Common myeloid progenitor, CD34-positive (primary cell): ENCODE measurements at regions not wholly inside any gene's neighbourhood (a gene's known extent, or its start where the extent isn't known, plus 50 kb on each side); places are given as distances from the start of the nearest gene placed in this dataset.

ENCODE experiments used
- CTCF ChIA-PET: fragments of 350-600 bp; sonication (Branson Sonifier 250); formaldehyde crosslinking; loops from one replicate; lab custom pipeline; 2021; ENCODE audit warnings: antibody characterized with exemption; lab: Charles Lee
- POLR2A ChIA-PET: fragments of 350-600 bp; sonication (Branson Sonifier 250); formaldehyde crosslinking; loops from one replicate; lab custom pipeline; 2021; ENCODE audit warnings: antibody characterized with exemption; lab: Charles Lee
- DNase-seq, 3 donors: peaks; one replicate each; pipeline versions ENCODE4 v3.0.0 to v3.0.0-alpha.2; 2013
- H3K27ac ChIP-seq, 2 experiments: 1 replicate in 1 of 2; 2 replicates in 1 of 2; pipeline ENCODE4 v1.7.0; 2013; ENCODE audit warnings: inconsistent platforms in 2 of 2, low read length in 2 of 2, mild to moderate bottlenecking in 2 of 2, low read depth in 1 of 2, moderate library complexity in 1 of 2; ENCODE audit not compliant: severe bottlenecking in 2 of 2, insufficient read depth in 1 of 2, poor library complexity in 1 of 2
- H3K27me3 ChIP-seq, 5 experiments: replicated peaks in 2 of 5; 1 replicate in 3 of 5; 2 replicates in 2 of 5; pipeline versions ENCODE4 v1.6.1 to v1.7.0; 2013; ENCODE audit warnings: low read length in 4 of 5, mild to moderate bottlenecking in 2 of 5, moderate library complexity in 2 of 5, inconsistent platforms in 1 of 5; ENCODE audit not compliant: insufficient read depth in 5 of 5, control insufficient read depth in 4 of 5
- H3K36me3 ChIP-seq, 4 experiments: 1 replicate in 2 of 4; 2 replicates in 2 of 4; pipeline versions ENCODE4 v1.6.1 to v1.7.0; 2013; ENCODE audit warnings: low read length in 3 of 4, control low read depth in 1 of 4, mild to moderate bottlenecking in 1 of 4; ENCODE audit not compliant: control insufficient read depth in 4 of 4, insufficient read depth in 4 of 4
- H3K4me1 ChIP-seq, 4 experiments: 1 replicate in 3 of 4; 2 replicates in 1 of 4; pipeline versions ENCODE4 v1.6.1 to v1.7.1; 2013; ENCODE audit warnings: low read length in 3 of 4, mild to moderate bottlenecking in 3 of 4, control low read depth in 1 of 4, inconsistent platforms in 1 of 4, moderate library complexity in 1 of 4; ENCODE audit not compliant: control insufficient read depth in 4 of 4, insufficient read depth in 4 of 4; ENCODE audit errors: control extremely low read depth in 1 of 4
- H3K4me3 ChIP-seq, 7 experiments: 1 replicate in 4 of 7; 2 replicates in 3 of 7; pipeline versions ENCODE4 v1.5.1 to v1.7.0; 2013; ENCODE audit warnings: mild to moderate bottlenecking in 7 of 7, low read length in 6 of 7, moderate library complexity in 6 of 7, inconsistent platforms in 2 of 7, low read depth in 2 of 7, control low read depth in 1 of 7; ENCODE audit not compliant: insufficient read depth in 4 of 7, control insufficient read depth in 1 of 7; ENCODE audit errors: extremely low read depth in 1 of 7
- H3K9me3 ChIP-seq, 5 experiments: 1 replicate in 4 of 5; 2 replicates in 1 of 5; pipeline versions ENCODE4 v1.6.1 to v1.7.1; 2013; ENCODE audit warnings: low read length in 4 of 5, mild to moderate bottlenecking in 2 of 5, inconsistent platforms in 1 of 5, low read depth in 1 of 5, moderate library complexity in 1 of 5; ENCODE audit not compliant: control insufficient read depth in 4 of 5, insufficient read depth in 2 of 5; ENCODE audit errors: control extremely low read depth in 1 of 5
- WGBS: methylation state at CpG from one replicate; pipeline ENCODE4 v1.1.5; 2013; ENCODE audit not compliant: insufficient coverage; 5-methylcytosine and 5-hydroxymethylcytosine counted together

DNA sequence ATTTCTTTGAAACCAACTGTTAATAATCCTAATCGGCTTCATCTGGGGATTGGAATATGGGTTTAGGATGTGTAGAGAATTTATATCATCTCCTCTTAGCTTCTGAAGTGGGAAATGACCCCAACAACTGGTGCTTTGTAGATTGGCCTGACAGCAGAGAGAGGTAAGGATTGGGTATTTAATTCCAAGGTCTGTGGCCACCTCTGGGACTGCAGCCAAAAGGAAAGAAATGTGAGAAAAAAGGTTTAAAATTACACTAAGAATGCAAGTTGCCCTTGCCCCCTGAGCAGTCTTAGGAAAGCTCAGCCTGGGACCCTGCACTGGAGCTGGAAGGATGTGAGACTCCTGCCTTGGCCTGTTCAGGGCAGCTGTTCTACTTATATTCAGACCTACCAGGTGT, 157.1 kb downstream of the FTCDNL1 start:
- Histone ChIP-seq H3K9me3 (peaks cover 0 to 5% (median 0%) of the 10 kb centered on the region in 5 experiments), H3K4me1 (no peaks in the 10 kb centered on the region), H3K4me3 (no peak overlapping the region), H3K27ac (no peak overlapping the region), H3K27me3 (no peaks in the 10 kb centered on the region), H3K36me3 (no peaks in the 10 kb centered on the region)
- ChIA-PET CTCF (interaction anchor here (1.1 to 2.8 kb wide), 4 partner anchors 10 to 246 kb away, joined by 3 to 14 read pairs (median 6); no protein-coding TSS in a partner anchor), POLR2A (no interaction called here)
- DNase-seq = no peak
- WGBS = 83% methylated on average over 1 of the region's 1 CpG

DNA sequence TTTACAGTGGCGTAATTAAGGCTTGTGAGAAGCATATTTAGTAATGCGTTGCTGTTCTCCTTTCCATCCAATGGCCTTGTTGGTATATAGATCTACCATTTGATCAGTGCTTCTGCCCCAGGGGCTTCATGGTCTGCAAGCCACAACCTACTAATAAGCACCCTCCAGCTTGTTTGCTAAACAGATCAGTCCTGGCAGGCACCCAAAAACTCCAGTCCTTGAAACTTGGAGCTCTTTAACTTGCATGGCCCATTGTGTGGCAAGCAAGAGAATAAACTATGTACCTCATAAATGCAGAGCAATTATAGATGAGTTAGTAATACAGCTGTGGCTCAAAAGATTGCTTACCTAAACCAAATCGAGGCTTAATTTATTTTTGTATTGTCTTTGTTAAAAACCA, 158.5 kb downstream of the FTCDNL1 start:
- CTCF ChIA-PET = interaction anchor here (1.2 to 2.3 kb wide), 2 partner anchors 12 to 47 kb away, joined by 3 to 8 read pairs; no protein-coding TSS in a partner anchor
- H3K27ac ChIP-seq = no peak overlapping the region
- peaks cover 0 to 4% (median 0%) of the 10 kb centered on the region in 4 experiments for H3K4me1 ChIP-seq
- no peak overlapping the region for H3K4me3 ChIP-seq
- POLR2A ChIA-PET = no interaction called here
- no peaks in the 10 kb centered on the region for H3K36me3 ChIP-seq
- DNase-seq = no peak
- no peaks in the 10 kb centered on the region for H3K27me3 ChIP-seq
- H3K9me3 ChIP-seq = peaks cover 0 to 5% (median 0%) of the 10 kb centered on the region in 5 experiments
- WGBS = 93% methylated on average over 2 of the region's 3 CpGs

DNA sequence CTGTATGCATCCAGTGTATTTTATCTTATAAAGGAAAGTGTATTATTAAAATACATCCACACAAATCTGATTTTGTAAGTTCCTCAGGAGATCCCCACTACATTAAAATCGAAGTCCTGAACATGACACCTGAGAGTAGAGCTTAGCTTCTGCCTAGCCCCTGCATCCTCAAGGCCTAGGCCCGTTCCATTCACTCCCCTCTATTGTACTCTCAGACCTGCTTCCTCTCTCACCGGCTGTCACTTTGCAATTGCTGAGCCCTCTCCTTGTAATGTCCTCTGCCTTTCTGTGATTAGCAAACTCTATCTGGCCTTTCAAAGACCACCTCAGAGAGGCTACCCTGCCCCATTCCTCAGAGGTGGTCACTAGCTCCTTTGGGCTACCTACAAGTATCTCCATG, 160.8 kb downstream of the FTCDNL1 start:
- Histone ChIP-seq H3K4me1 (peaks cover 0 to 4% (median 0%) of the 10 kb centered on the region in 4 experiments), H3K27me3 (no peaks in the 10 kb centered on the region), H3K36me3 (no peaks in the 10 kb centered on the region), H3K9me3 (no peaks in the 10 kb centered on the region), H3K4me3 (no peak overlapping the region), H3K27ac (no peak overlapping the region)
- ChIA-PET CTCF (interaction anchor here (2.0 kb wide), 1 partner anchor 249 kb away, joined by 4 read pairs; no protein-coding TSS in a partner anchor), POLR2A (no interaction called here)
- no peak for DNase-seq
- WGBS = 88% methylated on average over 3 of the region's 3 CpGs

DNA sequence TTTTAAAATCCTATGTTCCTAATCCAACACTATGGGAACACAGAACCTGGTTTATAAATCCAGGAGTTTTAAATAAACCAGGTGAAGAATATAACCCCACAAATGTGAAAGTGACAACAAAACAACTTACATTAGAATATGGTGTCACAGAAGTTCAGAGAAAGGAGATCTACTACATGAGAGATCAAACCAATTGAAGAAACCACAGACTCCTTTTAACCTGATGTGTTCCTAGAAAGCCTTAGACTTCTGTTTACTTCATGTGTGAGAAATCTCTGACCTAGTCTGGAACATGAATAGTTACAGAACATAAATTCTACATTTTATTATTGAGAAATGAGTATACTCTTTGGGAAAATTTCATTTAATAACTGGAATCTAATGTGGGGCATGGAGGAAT, 165.3 kb downstream of the FTCDNL1 start:
- DNase-seq = peak in 1 of 3 donors; percentile 15
- ChIA-PET CTCF (no interaction called here), POLR2A (no interaction called here)
- Histone ChIP-seq H3K9me3 (no peaks in the 10 kb centered on the region), H3K4me1 (peaks cover 0 to 4% (median 0%) of the 10 kb centered on the region in 4 experiments), H3K27me3 (no peaks in the 10 kb centered on the region), H3K4me3 (no peak overlapping the region), H3K27ac (no peak overlapping the region), H3K36me3 (no peaks in the 10 kb centered on the region)

DNA sequence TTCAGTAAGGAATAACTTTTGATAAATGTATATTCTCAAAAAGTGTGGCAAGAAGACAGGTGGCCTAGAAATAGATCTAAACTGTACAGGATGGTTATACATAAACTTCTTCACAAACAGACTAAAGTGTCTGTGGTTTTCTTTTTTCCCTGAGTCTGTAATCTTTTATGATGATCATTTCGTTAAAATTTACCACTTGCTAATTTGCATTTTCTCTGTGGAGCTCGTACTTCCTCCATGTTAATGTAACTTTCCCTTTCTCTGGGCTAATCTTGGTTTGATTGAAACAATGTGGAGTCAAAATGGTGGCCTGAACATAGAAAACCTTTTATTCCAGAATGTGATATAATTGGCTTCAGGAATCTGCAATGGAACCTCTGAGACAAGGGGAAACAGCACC, 166.2 kb downstream of the FTCDNL1 start:
- no peak for DNase-seq
- Histone ChIP-seq H3K4me1 (peaks cover 0 to 4% (median 0%) of the 10 kb centered on the region in 4 experiments), H3K9me3 (no peaks in the 10 kb centered on the region), H3K36me3 (no peaks in the 10 kb centered on the region), H3K4me3 (no peak overlapping the region), H3K27ac (no peak overlapping the region), H3K27me3 (no peaks in the 10 kb centered on the region)
- CTCF ChIA-PET = no interaction called here
- POLR2A ChIA-PET = no interaction called here
- no CpG with 5 or more reads among the region's 2 CpGs for WGBS

DNA sequence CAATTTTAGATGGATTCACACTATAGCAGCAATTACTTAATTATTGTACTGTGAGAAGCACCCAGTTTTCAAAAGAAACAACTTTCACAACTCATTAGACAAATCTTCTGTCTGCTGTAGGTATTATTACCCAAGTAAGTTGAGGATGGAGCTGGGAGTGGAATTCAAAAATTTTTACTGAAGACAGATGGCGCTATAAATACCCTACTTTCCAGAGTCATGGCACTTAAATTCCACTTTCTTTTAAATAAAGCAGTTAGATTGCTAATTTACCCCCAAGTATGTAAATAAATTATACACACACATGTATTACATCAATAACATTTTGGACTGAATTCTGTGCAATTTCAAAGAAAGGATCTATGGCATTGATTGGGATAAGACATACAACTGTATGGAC, 166.8 kb downstream of the FTCDNL1 start:
- H3K36me3 ChIP-seq = no peaks in the 10 kb centered on the region
- H3K27ac ChIP-seq = no peak overlapping the region
- no peaks in the 10 kb centered on the region for H3K27me3 ChIP-seq
- WGBS = no CpG with 5 or more reads among the region's 1 CpG
- POLR2A ChIA-PET = no interaction called here
- DNase-seq = no peak
- H3K4me1 ChIP-seq = peaks cover 0 to 4% (median 0%) of the 10 kb centered on the region in 4 experiments
- no peak overlapping the region for H3K4me3 ChIP-seq
- CTCF ChIA-PET = interaction anchor here (0.5 kb wide), 1 partner anchor 72 kb away, joined by 3 read pairs; no protein-coding TSS in a partner anchor
- no peaks in the 10 kb centered on the region for H3K9me3 ChIP-seq

DNA sequence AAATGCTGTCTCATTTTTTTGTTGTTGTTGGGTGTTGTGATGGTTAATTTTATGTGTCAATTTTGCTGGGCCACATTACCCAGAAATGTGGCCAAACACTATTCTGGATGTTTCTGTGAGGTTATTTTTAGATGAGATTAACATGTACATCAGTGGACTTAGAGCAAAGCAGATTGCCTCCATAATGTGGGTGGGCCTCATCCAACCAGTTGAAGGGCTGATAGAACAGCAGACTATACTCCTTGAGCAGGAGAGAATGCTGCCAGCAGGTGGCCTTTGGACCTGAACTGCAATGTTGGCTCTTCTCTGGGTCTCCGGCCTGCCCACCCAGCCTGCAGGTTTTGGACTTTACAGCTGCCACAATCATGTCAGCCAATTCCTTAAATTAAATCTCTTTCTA, 169.0 kb downstream of the FTCDNL1 start:
- POLR2A ChIA-PET = no interaction called here
- DNase-seq = no peak
- 100% methylated on average over 1 of the region's 1 CpG for WGBS

More for the DNA sequence above, 169.0 kb downstream of the FTCDNL1 start:
- no peak overlapping the region for H3K4me3 ChIP-seq
- H3K4me1 ChIP-seq = no peaks in the 10 kb centered on the region
- no peak overlapping the region for H3K27ac ChIP-seq
- CTCF ChIA-PET = no interaction called here
- no peaks in the 10 kb centered on the region for H3K36me3 ChIP-seq
- no peaks in the 10 kb centered on the region for H3K9me3 ChIP-seq
- no peaks in the 10 kb centered on the region for H3K27me3 ChIP-seq
